Panc1 (cell line): ENCODE measurements at regions not wholly inside any gene's neighbourhood (a gene's known extent, or its start where the extent isn't known, plus 50 kb on each side); places are given as distances from the start of the nearest gene placed in this dataset.

Source experiments
- CTCF ChIP-seq: fragments of 450-650 bp; IDR thresholded peaks from 2 replicates; pipeline ENCODE4 v1.5.1; 2017; ENCODE audit warnings: mild to moderate bottlenecking
- POLR2AphosphoS5 ChIP-seq: IDR thresholded peaks from 2 replicates; pipeline ENCODE4 v1.6.1; 2012; ENCODE audit warnings: mild to moderate bottlenecking, low read depth, low read length, moderate library complexity
- REST ChIP-seq, 2 experiments: IDR thresholded peaks; 2 replicates each; pipeline ENCODE4 v1.6.1; 2011 to 2012; ENCODE audit warnings: low read depth in 2 of 2, control low read depth in 1 of 2, low read length in 1 of 2, mild to moderate bottlenecking in 1 of 2, moderate library complexity in 1 of 2; ENCODE audit not compliant: insufficient read depth in 1 of 2

- no peak for TF ChIP-seq CTCF
- no peak for TF ChIP-seq REST (IDR thresholded peaks at IDR 0.05; ENCODE audit: insufficient read depth in 1 of 2, low read depth in 2 of 2, low read length in 1 of 2)
- no peak for TF ChIP-seq POLR2AphosphoS5
Measured at GRCh38 chr4:123662827-123663226, 266.2 kb downstream of the SPRY1 start.
